ENCODE measurements at regions not wholly inside any gene's neighbourhood (a gene's known extent, or its start where the extent isn't known, plus 50 kb on each side); places are given as distances from the start of the nearest gene placed in this dataset.

- DNase-seq: no peak
These were observed 395.7 kb upstream of the MAP3K7 start for GRCh38 chr6:90982581-90982980.

GRCh38 chr6:90982051-90982450 lies 395.2 kb upstream of the MAP3K7 start:
- DNase-seq: no peak

- no peak for DNase-seq
These were observed 391.2 kb upstream of the MAP3K7 start for GRCh38 chr6:90978046-90978445.

- DNase-seq: no peak
These were observed 390.6 kb upstream of the MAP3K7 start for GRCh38 chr6:90977513-90977912.

GRCh38 chr6:90976341-90976740 lies 389.5 kb upstream of the MAP3K7 start:
- DNase-seq: no peak

GRCh38 chr6:90975741-90976140 lies 388.9 kb upstream of the MAP3K7 start:
- DNase-seq: no peak

GRCh38 chr6:90973188-90973587 lies 386.3 kb upstream of the MAP3K7 start:
- DNase-seq: no peak

GRCh38 chr6:90970672-90971071 lies 383.8 kb upstream of the MAP3K7 start:
- DNase-seq: no peak

- DNase-seq: no peak
These were observed 380.6 kb upstream of the MAP3K7 start for GRCh38 chr6:90967471-90967870.

GRCh38 chr6:90960324-90960723 lies 373.5 kb upstream of the MAP3K7 start:
- no peak for DNase-seq

GRCh38 chr6:90955246-90955645 lies 368.4 kb upstream of the MAP3K7 start:
- no peak for DNase-seq

GRCh38 chr6:90953405-90954161 lies 366.7 kb upstream of the MAP3K7 start:
- no peak for DNase-seq

- DNase-seq: no peak
These were observed 365.3 kb upstream of the MAP3K7 start for GRCh38 chr6:90952176-90952575.

GRCh38 chr6:90948540-90948939 lies 361.7 kb upstream of the MAP3K7 start:
- DNase-seq: no peak

- DNase-seq: no peak
These were observed 360.6 kb upstream of the MAP3K7 start for GRCh38 chr6:90947184-90948064.

GRCh38 chr6:90941885-90942284 lies 355.0 kb upstream of the MAP3K7 start:
- no peak for DNase-seq

- DNase-seq: no peak
These were observed 354.1 kb upstream of the MAP3K7 start for GRCh38 chr6:90940812-90941481.

- no peak for DNase-seq
These were observed 353.0 kb upstream of the MAP3K7 start for GRCh38 chr6:90939906-90940305.

GRCh38 chr6:90938122-90938521 lies 351.2 kb upstream of the MAP3K7 start:
- DNase-seq: no peak

- DNase-seq: no peak
These were observed 349.4 kb upstream of the MAP3K7 start for GRCh38 chr6:90936286-90936685.

- DNase-seq: no peak
These were observed 348.1 kb upstream of the MAP3K7 start for GRCh38 chr6:90934966-90935365.

- DNase-seq: no peak
These were observed 347.2 kb upstream of the MAP3K7 start for GRCh38 chr6:90934081-90934480.

- no peak for DNase-seq
These were observed 345.5 kb upstream of the MAP3K7 start for GRCh38 chr6:90932351-90932750.

- DNase-seq: no peak
These were observed 341.2 kb upstream of the MAP3K7 start for GRCh38 chr6:90928051-90928450.
